HG03135 (cell line): ENCODE measurements at regions not wholly inside any gene's neighbourhood (a gene's known extent, or its start where the extent isn't known, plus 50 kb on each side); places are given as distances from the start of the nearest gene placed in this dataset.

Source experiments
- ATAC-seq: cut with Tn5 transposase; IDR thresholded peaks from one replicate; pipeline ENCODE4 v1.9.1; 2021; ENCODE audit warnings: mild to moderate bottlenecking, moderate library complexity; ENCODE audit not compliant: unreplicated experiment

- ATAC-seq = no peak
Observed at GRCh38 chr2:147712051-147712450, 132.8 kb upstream of the ACVR2A start.

GRCh38 chr2:147711031-147711430, 133.8 kb upstream of the ACVR2A start:
- ATAC-seq = no peak

- no peak for ATAC-seq
Observed at GRCh38 chr2:147709655-147710054, 135.2 kb upstream of the ACVR2A start.

GRCh38 chr2:147703171-147703570, 141.7 kb upstream of the ACVR2A start:
- ATAC-seq = no peak

- ATAC-seq = no peak
Observed at GRCh38 chr2:147698166-147698565, 146.7 kb upstream of the ACVR2A start.

GRCh38 chr2:147696426-147696825, 148.4 kb upstream of the ACVR2A start:
- ATAC-seq = no peak

GRCh38 chr2:147689220-147689909, 155.5 kb upstream of the ACVR2A start:
- peak; percentile 99 for ATAC-seq

GRCh38 chr2:147688242-147688641, 156.6 kb upstream of the ACVR2A start:
- ATAC-seq = no peak

GRCh38 chr2:147686365-147686764, 158.5 kb upstream of the ACVR2A start:
- ATAC-seq = no peak

GRCh38 chr2:147684903-147685302, 159.9 kb upstream of the ACVR2A start:
- no peak for ATAC-seq

- no peak for ATAC-seq
Observed at GRCh38 chr2:147683380-147683779, 161.4 kb upstream of the ACVR2A start.

GRCh38 chr2:147681093-147681492, 163.7 kb upstream of the ACVR2A start:
- no peak for ATAC-seq

GRCh38 chr2:147679955-147680531, 164.8 kb upstream of the ACVR2A start:
- no peak for ATAC-seq

- no peak for ATAC-seq
Observed at GRCh38 chr2:147679191-147679954, 165.5 kb upstream of the ACVR2A start.

GRCh38 chr2:147665105-147665504, 179.7 kb upstream of the ACVR2A start:
- no peak for ATAC-seq

- no peak for ATAC-seq
Observed at GRCh38 chr2:147663962-147664361, 180.9 kb upstream of the ACVR2A start.

GRCh38 chr2:147663153-147663961, 181.5 kb upstream of the ACVR2A start:
- peak; percentile 86 for ATAC-seq

- ATAC-seq = no peak
Observed at GRCh38 chr2:147662221-147662620, 182.6 kb upstream of the ACVR2A start.

GRCh38 chr2:147660680-147661079, 184.1 kb upstream of the ACVR2A start:
- ATAC-seq = no peak

GRCh38 chr2:147659051-147659450, 185.8 kb upstream of the ACVR2A start:
- no peak for ATAC-seq
